ENCODE measurements at regions not wholly inside any gene's neighbourhood (a gene's known extent, or its start where the extent isn't known, plus 50 kb on each side); places are given as distances from the start of the nearest gene placed in this dataset.

DNA sequence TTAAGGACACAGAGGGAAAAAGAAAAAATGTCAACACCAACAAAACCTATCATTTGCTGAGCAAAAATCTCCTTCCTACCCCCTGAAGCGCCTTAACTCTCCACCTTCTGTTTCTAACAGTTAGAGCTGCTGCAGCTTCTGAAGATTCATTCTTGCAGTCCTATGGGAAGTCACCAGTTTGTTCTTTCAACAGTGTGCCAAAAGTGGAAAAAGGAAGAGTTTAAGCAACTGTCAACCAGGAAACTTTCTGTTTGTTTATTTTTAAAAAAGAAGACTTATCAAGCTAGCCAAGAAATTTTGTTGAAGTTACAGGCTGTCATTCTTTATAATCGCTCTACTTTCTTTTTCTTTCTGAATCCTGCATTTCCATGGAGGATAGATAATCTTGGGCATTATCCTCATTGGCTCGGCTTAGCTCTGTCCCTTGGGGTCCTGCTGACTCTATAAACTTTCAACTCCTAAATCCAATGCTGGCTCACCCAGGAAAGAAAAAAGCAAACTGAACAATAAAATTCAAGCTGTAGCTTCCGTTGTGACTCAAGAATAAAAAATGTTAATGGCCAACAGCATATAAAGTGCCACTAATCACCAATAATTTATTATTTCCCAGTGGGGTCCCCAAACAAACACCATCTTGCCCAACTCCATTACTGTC, 172.8 kb upstream of the CITED2 start:
- BruUV-seq (replicated peaks) = TSS peak; percentile 67
- H3K9me3 ChIP-seq (ENCODE audit: low read depth, low read length, poor library complexity, severe bottlenecking) = no peaks in the 10 kb centered on the region
- CTCF ChIA-PET = interaction anchor here (0.6 kb wide), 1 partner anchor 178 kb away, joined by 3 read pairs; no protein-coding TSS in a partner anchor
- DNase-seq (ENCODE audit: low spot score) = peak; percentile 96
- no peaks in the 10 kb centered on the region for H3K36me3 ChIP-seq (ENCODE audit: insufficient read depth, low read length, poor library complexity, severe bottlenecking)
- intact Hi-C loops (cut with micrococcal nuclease; ENCODE audit: unreplicated experiment) = loop anchor here (1.0 to 5.0 kb wide), 4 partner anchors 172 to 500 kb away; partner anchors contain the start of gene CITED2
- POLR2A ChIA-PET (ENCODE audit: low non-redundant PET) = interaction anchor here (0.5 to 1.4 kb wide), 5 partner anchors 140 to 500 kb away, joined by 3 to 5 read pairs (median 3); partner anchors contain the start of gene CITED2
- peaks cover 48% of the 10 kb centered on the region for H3K4me1 ChIP-seq (ENCODE audit: insufficient read depth, low read length, poor library complexity, severe bottlenecking)
- H3K4me3 ChIP-seq (ENCODE audit: low read depth, low read length, poor library complexity, severe bottlenecking) = peak overlapping the region; percentile 16
- peak overlapping the region; percentile 93 for H3K27ac ChIP-seq (ENCODE audit: low read depth, low read length, poor library complexity, severe bottlenecking)
- no peaks in the 10 kb centered on the region for H3K27me3 ChIP-seq (replicated peaks; ENCODE audit: insufficient read depth, low read depth, low read length, poor library complexity)
- TF ChIP-seq EZH2 (IDR thresholded peaks at IDR 0.05; ENCODE audit: borderline replicate concordance, low read depth, low read length, poor library complexity, severe bottlenecking) (no peak), CTCF (conservative IDR thresholded peaks at IDR 0.05; ENCODE audit: low read depth, low read length) (no peak)

GRCh38 chr6:139546106-139546472, 171.6 kb upstream of the CITED2 start:
- Histone ChIP-seq H3K4me3 (ENCODE audit: low read depth, low read length, poor library complexity, severe bottlenecking) (no peak overlapping the region), H3K36me3 (ENCODE audit: insufficient read depth, low read length, poor library complexity, severe bottlenecking) (no peaks in the 10 kb centered on the region), H3K27me3 (replicated peaks; ENCODE audit: insufficient read depth, low read depth, low read length, poor library complexity) (no peaks in the 10 kb centered on the region), H3K9me3 (ENCODE audit: low read depth, low read length, poor library complexity, severe bottlenecking) (no peaks in the 10 kb centered on the region), H3K27ac (ENCODE audit: low read depth, low read length, poor library complexity, severe bottlenecking) (peak overlapping the region; percentile 93), H3K4me1 (ENCODE audit: insufficient read depth, low read length, poor library complexity, severe bottlenecking) (peaks cover 59% of the 10 kb centered on the region)
- intact Hi-C loops (cut with micrococcal nuclease; ENCODE audit: unreplicated experiment) = loop anchor here (2.0 to 5.0 kb wide), 3 partner anchors 171 to 436 kb away; partner anchors contain the start of gene CITED2
- DNase-seq (ENCODE audit: low spot score) = no peak
- POLR2A ChIA-PET (ENCODE audit: low non-redundant PET) = interaction anchor here (0.5 kb wide), 1 partner anchor 890 kb away, joined by 4 read pairs; no protein-coding TSS in a partner anchor
- CTCF ChIA-PET = no interaction called here
- no TSS peak for BruUV-seq (replicated peaks)
- no peak for TF ChIP-seq EZH2 (IDR thresholded peaks at IDR 0.05; ENCODE audit: borderline replicate concordance, low read depth, low read length, poor library complexity, severe bottlenecking)
- TF ChIP-seq CTCF (conservative IDR thresholded peaks at IDR 0.05; ENCODE audit: low read depth, low read length) = no peak

DNA sequence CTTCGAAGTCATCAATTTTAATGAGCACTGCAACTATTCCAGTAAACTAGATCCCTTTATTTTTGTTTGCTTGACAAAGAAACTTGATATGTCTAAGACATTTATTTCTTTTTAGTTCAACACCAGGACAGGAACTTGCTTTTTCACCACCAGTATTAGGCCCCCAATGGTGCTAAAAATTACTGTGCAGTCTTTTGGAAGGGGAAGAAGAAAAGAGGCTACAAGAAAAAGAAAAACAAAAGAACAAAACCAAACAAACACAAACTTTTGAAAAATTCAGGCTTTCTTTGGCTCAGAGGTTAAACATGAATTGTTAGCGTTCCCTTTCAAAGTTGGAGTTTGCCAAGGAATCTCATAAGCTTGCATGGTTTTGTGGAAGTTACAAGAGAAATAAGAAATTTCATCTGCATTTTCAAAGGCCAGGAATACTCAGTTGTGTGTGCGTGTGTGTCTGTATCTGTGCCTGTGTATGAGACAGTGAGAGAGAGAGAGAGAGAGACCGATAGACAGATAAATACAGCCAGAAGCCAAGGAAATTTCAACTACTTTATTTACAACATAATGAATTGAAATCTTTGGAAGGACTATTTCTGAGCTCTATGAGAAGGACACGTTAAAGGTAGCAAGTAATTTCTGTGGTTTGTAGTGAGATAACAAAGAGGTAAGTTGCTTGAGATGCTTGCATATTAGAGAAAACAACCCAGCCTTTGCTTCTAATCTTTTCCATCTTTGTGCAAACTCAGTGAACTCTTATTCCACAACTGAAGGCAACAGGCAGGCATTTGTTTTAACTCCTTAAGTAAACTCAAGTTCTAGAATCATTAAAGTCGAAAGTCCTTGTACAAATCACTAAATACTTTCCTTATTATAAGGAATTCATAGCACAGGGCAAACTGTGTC, 171.0 kb upstream of the CITED2 start:
- ChIA-PET CTCF (no interaction called here), POLR2A (ENCODE audit: low non-redundant PET) (no interaction called here)
- Histone ChIP-seq H3K4me1 (ENCODE audit: insufficient read depth, low read length, poor library complexity, severe bottlenecking) (peaks cover 66% of the 10 kb centered on the region), H3K4me3 (ENCODE audit: low read depth, low read length, poor library complexity, severe bottlenecking) (no peak overlapping the region), H3K9me3 (ENCODE audit: low read depth, low read length, poor library complexity, severe bottlenecking) (no peaks in the 10 kb centered on the region), H3K36me3 (ENCODE audit: insufficient read depth, low read length, poor library complexity, severe bottlenecking) (no peaks in the 10 kb centered on the region), H3K27ac (ENCODE audit: low read depth, low read length, poor library complexity, severe bottlenecking) (peak overlapping the region; percentile 93), H3K27me3 (replicated peaks; ENCODE audit: insufficient read depth, low read depth, low read length, poor library complexity) (no peaks in the 10 kb centered on the region)
- no peak for TF ChIP-seq CTCF (conservative IDR thresholded peaks at IDR 0.05; ENCODE audit: low read depth, low read length)
- TF ChIP-seq EZH2 (IDR thresholded peaks at IDR 0.05; ENCODE audit: borderline replicate concordance, low read depth, low read length, poor library complexity, severe bottlenecking) = no peak
- DNase-seq (ENCODE audit: low spot score) = peak; percentile 33
- intact Hi-C loops (cut with micrococcal nuclease; ENCODE audit: unreplicated experiment) = loop anchor here (2.0 to 5.0 kb wide), 3 partner anchors 171 to 437 kb away; partner anchors contain the start of gene CITED2
- BruUV-seq (replicated peaks) = no TSS peak

Data from A673 (cell line).